ENCODE measurements at regions not wholly inside any gene's neighbourhood (a gene's known extent, or its start where the extent isn't known, plus 50 kb on each side); places are given as distances from the start of the nearest gene placed in this dataset.

DNA sequence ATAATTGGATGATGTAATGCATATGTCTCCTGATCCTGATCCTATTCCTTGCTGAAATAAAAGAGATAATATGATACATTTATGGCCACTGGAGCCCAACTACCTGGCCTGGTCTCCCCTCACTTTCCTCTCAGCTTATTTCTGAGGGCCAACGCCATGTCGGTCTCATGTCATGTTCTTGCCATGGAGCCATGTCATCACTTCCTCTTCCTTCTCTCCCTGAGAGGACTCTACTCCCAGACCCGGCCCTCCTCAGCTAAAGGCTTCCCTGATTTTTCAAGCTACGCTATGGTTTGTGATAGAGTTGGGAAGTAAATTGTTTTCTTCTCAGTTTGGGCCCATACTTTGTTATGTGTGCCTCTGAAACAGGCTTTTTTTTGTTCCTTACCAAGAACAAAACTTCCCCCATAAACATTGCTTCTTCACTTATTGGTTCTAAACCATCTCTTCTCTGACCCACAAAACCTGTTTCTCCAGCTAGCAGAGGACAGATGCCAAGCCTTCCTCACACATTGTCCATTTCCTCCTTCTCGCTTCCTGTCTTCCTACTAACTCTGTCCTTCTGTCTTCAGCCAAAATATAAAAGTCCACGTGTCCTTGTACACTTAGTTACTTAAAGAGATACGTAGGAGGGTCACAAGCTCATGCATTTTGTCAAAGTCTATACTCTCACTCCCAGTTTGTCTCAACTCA is 319.9 kb upstream of the DACH1 start:
- H3K4me3 ChIP-seq, result no peak overlapping the region
- no peaks in the 10 kb centered on the region for H3K27me3 ChIP-seq
- TF ChIP-seq EP300 (IDR thresholded peaks at IDR 0.05) (no peak), POLR2AphosphoS5 (IDR thresholded peaks at IDR 0.05) (no peak), POLR2A (IDR thresholded peaks at IDR 0.05) (no peak)
- TF ChIP-seq, protein P1, sequence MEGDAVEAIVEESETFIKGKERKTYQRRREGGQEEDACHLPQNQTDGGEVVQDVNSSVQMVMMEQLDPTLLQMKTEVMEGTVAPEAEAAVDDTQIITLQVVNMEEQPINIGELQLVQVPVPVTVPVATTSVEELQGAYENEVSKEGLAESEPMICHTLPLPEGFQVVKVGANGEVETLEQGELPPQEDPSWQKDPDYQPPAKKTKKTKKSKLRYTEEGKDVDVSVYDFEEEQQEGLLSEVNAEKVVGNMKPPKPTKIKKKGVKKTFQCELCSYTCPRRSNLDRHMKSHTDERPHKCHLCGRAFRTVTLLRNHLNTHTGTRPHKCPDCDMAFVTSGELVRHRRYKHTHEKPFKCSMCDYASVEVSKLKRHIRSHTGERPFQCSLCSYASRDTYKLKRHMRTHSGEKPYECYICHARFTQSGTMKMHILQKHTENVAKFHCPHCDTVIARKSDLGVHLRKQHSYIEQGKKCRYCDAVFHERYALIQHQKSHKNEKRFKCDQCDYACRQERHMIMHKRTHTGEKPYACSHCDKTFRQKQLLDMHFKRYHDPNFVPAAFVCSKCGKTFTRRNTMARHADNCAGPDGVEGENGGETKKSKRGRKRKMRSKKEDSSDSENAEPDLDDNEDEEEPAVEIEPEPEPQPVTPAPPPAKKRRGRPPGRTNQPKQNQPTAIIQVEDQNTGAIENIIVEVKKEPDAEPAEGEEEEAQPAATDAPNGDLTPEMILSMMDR (IDR thresholded peaks at IDR 0.05), result no peak
- intact Hi-C loops (cut with DNase I), result no loop called here
- H3K4me1 ChIP-seq, result no peaks in the 10 kb centered on the region
- no peaks in the 10 kb centered on the region for H3K36me3 ChIP-seq
- WGBS, 2 donors, result 26 to 54% methylated on average over 7 of the region's 7 CpGs
- no peaks in the 10 kb centered on the region for H3K9me3 ChIP-seq
- no peak for DNase-seq
- no peak overlapping the region for H3K27ac ChIP-seq

DNA sequence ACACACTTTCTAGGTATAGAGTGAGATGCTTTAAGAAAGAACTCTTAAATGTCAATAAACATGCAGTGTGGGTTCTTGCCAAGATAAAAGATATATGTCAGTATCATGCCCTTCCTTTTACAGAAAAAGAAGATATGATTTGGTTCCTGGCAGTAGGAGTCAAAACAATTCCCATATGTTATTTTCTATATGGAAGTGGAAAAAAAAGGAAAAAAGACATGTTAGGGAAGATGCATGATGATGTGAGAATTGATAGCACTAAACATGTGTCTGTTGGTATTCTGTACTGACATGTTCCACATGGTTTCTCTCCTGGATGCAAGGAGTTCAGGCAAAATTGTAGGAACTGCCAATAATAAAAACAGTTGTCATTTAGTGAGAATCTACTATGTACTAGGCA is 318.8 kb upstream of the DACH1 start:
- Histone ChIP-seq H3K27ac (no peak overlapping the region), H3K27me3 (no peaks in the 10 kb centered on the region), H3K36me3 (no peaks in the 10 kb centered on the region), H3K4me1 (no peaks in the 10 kb centered on the region), H3K9me3 (no peaks in the 10 kb centered on the region), H3K4me3 (no peak overlapping the region)
- DNase-seq, result no peak
- intact Hi-C loops (cut with DNase I), result no loop called here
- TF ChIP-seq POLR2AphosphoS5 (IDR thresholded peaks at IDR 0.05) (no peak), POLR2A (IDR thresholded peaks at IDR 0.05) (no peak), EP300 (IDR thresholded peaks at IDR 0.05) (no peak)
- TF ChIP-seq, protein P1 (IDR thresholded peaks at IDR 0.05), result no peak

GRCh38 chr13:72181661-72182060 is 314.7 kb upstream of the DACH1 start:
- 73 to 80% methylated on average over 2 of the region's 2 CpGs for WGBS, 2 donors
- intact Hi-C loops (cut with DNase I), result no loop called here
- Histone ChIP-seq H3K36me3 (no peaks in the 10 kb centered on the region), H3K4me1 (no peaks in the 10 kb centered on the region), H3K9me3 (no peaks in the 10 kb centered on the region), H3K27ac (no peak overlapping the region), H3K27me3 (no peaks in the 10 kb centered on the region), H3K4me3 (no peak overlapping the region)
- DNase-seq, result no peak
- TF ChIP-seq, protein P1 (IDR thresholded peaks at IDR 0.05), result no peak
- TF ChIP-seq POLR2AphosphoS5 (IDR thresholded peaks at IDR 0.05), result no peak
- TF ChIP-seq EP300 (IDR thresholded peaks at IDR 0.05), result no peak
- TF ChIP-seq POLR2A (IDR thresholded peaks at IDR 0.05), result no peak

GRCh38 chr13:72180253-72180952 is 313.4 kb upstream of the DACH1 start:
- 87 to 91% methylated on average over 7 of the region's 7 CpGs for WGBS, 2 donors
- Histone ChIP-seq H3K4me1 (no peaks in the 10 kb centered on the region), H3K36me3 (no peaks in the 10 kb centered on the region), H3K4me3 (no peak overlapping the region), H3K27me3 (no peaks in the 10 kb centered on the region), H3K27ac (no peak overlapping the region), H3K9me3 (no peaks in the 10 kb centered on the region)
- TF ChIP-seq POLR2A (IDR thresholded peaks at IDR 0.05) (no peak), EP300 (IDR thresholded peaks at IDR 0.05) (no peak), POLR2AphosphoS5 (IDR thresholded peaks at IDR 0.05) (no peak)
- TF ChIP-seq, protein P1 (IDR thresholded peaks at IDR 0.05), result no peak
- intact Hi-C loops (cut with DNase I), result no loop called here
- no peak for DNase-seq

Data from sigmoid colon (tissue), 6 donors.